ENCODE measurements at regions not wholly inside any gene's neighbourhood (a gene's known extent, or its start where the extent isn't known, plus 50 kb on each side); places are given as distances from the start of the nearest gene placed in this dataset.
"Not testable (repeated sequence)": the region's sequence is repeated elsewhere in the genome, so short reads cannot be mapped to it uniquely, and the experiment has no call there.

DNA sequence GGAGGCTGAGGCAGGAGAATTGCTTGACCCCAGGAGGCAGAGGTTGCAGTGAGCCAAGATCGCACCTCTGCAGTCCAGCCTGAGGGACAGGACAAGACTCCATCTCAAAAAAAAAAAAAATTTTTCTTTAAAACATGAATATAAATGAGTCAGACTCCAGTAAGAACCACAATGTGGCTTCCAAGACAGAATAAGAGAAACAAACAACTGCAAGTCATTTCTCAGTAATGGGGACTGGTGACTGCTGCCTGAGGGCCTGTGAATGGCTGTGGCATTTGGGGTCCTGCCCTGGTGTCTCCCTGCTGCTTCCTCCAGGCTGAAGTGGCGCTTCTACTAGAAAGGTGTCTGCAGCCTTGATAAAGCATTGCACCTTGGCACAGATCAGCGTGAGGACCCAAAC, 113.8 kb upstream of the FAM240B start:
- intact Hi-C loops (cut with DNase I); H3K27ac ChIP-seq (replicated peaks in 1 of 4); H3K9me3 ChIP-seq; H3K27me3 ChIP-seq; DNase-seq (ENCODE audit: extremely low spot score); H3K36me3 ChIP-seq; H3K4me1 ChIP-seq; H3K4me3 ChIP-seq: not testable (repeated sequence)
- 56% methylated on average over 1 of the region's 3 CpGs for WGBS

- H3K27ac ChIP-seq (replicated peaks in 1 of 4); intact Hi-C loops (cut with DNase I); H3K9me3 ChIP-seq; DNase-seq (ENCODE audit: extremely low spot score); H3K36me3 ChIP-seq; H3K4me3 ChIP-seq; H3K4me1 ChIP-seq; H3K27me3 ChIP-seq: not testable (repeated sequence)
- WGBS = 86% methylated on average over 5 of the region's 6 CpGs
Observed at GRCh38 chr9:38813855-38814254, 93.9 kb upstream of the FAM240B start.

DNA sequence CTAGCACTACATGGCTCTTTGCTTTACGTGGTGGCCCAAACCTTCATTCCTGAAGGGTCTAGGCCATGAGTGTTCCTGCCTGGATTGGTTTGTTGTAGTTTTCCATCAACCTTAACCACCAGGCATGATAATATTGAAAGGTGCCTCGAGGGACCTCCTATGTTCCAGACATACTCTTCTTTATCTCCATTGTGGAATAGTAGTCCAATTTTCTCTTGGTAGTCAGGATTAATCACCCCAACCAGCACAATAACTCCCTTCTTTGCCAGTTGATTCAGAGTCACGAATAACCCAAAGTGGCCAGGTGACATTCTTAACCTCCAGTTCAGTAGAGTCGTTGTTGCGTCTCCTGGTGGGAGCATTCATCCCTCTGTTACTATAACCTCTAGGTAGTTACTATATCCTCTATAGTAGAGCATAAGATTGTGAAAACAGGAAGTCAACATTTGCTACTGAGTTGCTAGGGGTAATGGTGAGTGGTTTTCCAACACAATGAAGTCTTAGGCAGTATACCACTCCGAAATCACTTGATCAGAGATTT, 88.1 kb upstream of the FAM240B start:
- intact Hi-C loops (cut with DNase I); H3K27me3 ChIP-seq; DNase-seq (ENCODE audit: extremely low spot score); H3K4me1 ChIP-seq; H3K27ac ChIP-seq (replicated peaks in 1 of 4); H3K36me3 ChIP-seq; H3K9me3 ChIP-seq; H3K4me3 ChIP-seq: not testable (repeated sequence)
- 100% methylated on average over 1 of the region's 6 CpGs for WGBS

DNA sequence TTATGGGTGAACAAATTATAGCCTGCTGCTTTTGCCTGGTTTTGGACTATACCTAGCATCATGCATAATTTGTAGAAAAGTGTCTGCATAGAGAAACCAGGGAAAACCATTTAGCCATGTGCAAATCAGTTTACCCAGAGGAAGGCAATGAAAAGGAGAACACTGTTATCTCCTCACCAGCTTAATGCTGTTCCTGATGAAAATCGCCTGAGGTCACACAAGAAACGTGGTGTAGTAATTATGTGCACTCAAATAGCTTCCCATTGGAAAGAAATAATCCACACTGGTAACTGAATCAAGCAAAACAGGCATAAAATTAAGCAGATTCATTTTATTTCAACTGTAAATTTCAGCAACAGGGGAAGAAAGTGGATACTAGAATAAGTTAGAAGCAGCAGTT, 51.7 kb upstream of the FAM240B start:
- Histone ChIP-seq H3K4me1 (no peaks in the 10 kb centered on the region), H3K9me3 (no peaks in the 10 kb centered on the region), H3K36me3 (no peaks in the 10 kb centered on the region), H3K27me3 (no peaks in the 10 kb centered on the region), H3K27ac (replicated peaks in 1 of 4) (no peak overlapping the region), H3K4me3 (no peak overlapping the region)
- intact Hi-C loops (cut with DNase I) = no loop called here
- TF ChIP-seq POLR2AphosphoS5 (IDR thresholded peaks at IDR 0.05) (no peak), POLR2A (IDR thresholded peaks at IDR 0.05; ENCODE audit: low read depth) (no peak), EP300 (IDR thresholded peaks at IDR 0.05) (no peak)
- TF ChIP-seq, protein P1, sequence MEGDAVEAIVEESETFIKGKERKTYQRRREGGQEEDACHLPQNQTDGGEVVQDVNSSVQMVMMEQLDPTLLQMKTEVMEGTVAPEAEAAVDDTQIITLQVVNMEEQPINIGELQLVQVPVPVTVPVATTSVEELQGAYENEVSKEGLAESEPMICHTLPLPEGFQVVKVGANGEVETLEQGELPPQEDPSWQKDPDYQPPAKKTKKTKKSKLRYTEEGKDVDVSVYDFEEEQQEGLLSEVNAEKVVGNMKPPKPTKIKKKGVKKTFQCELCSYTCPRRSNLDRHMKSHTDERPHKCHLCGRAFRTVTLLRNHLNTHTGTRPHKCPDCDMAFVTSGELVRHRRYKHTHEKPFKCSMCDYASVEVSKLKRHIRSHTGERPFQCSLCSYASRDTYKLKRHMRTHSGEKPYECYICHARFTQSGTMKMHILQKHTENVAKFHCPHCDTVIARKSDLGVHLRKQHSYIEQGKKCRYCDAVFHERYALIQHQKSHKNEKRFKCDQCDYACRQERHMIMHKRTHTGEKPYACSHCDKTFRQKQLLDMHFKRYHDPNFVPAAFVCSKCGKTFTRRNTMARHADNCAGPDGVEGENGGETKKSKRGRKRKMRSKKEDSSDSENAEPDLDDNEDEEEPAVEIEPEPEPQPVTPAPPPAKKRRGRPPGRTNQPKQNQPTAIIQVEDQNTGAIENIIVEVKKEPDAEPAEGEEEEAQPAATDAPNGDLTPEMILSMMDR (IDR thresholded peaks at IDR 0.05) = no peak
- no peak for DNase-seq (ENCODE audit: extremely low spot score)
- WGBS = 71% methylated on average over 2 of the region's 2 CpGs
